ENCODE measurements at regions not wholly inside any gene's neighbourhood (a gene's known extent, or its start where the extent isn't known, plus 50 kb on each side); places are given as distances from the start of the nearest gene placed in this dataset.

- Histone ChIP-seq H3K36me3 (ENCODE audit: control insufficient read depth, insufficient read depth, low read length) (no peaks in the 10 kb centered on the region), H3K27me3 (ENCODE audit: control insufficient read depth, insufficient read depth, low read length) (no peaks in the 10 kb centered on the region), H3K4me3 (ENCODE audit: low read depth, low read length) (no peak overlapping the region)
- no peak for DNase-seq (ENCODE audit: low read depth)
- TF ChIP-seq CTCF (IDR thresholded peaks at IDR 0.05; ENCODE audit: insufficient read depth, low read length, poor library complexity, severe bottlenecking): no peak
Measured at GRCh38 chr5:163384669-163385068, 52.7 kb upstream of the CCNG1 start.

- no peak for TF ChIP-seq CTCF (IDR thresholded peaks at IDR 0.05; ENCODE audit: insufficient read depth, low read length, poor library complexity, severe bottlenecking)
- H3K4me3 ChIP-seq (ENCODE audit: low read depth, low read length): no peak overlapping the region
- DNase-seq (ENCODE audit: low read depth): no peak
- no peaks in the 10 kb centered on the region for H3K27me3 ChIP-seq (ENCODE audit: control insufficient read depth, insufficient read depth, low read length)
- no peaks in the 10 kb centered on the region for H3K36me3 ChIP-seq (ENCODE audit: control insufficient read depth, insufficient read depth, low read length)
Measured at GRCh38 chr5:163385271-163385670, 52.1 kb upstream of the CCNG1 start.

- no peaks in the 10 kb centered on the region for H3K27me3 ChIP-seq (ENCODE audit: control insufficient read depth, insufficient read depth, low read length)
- DNase-seq (ENCODE audit: low read depth): no peak
- TF ChIP-seq CTCF (IDR thresholded peaks at IDR 0.05; ENCODE audit: insufficient read depth, low read length, poor library complexity, severe bottlenecking): no peak
Measured at GRCh38 chr5:163385824-163386223, 51.6 kb upstream of the CCNG1 start.

GRCh38 chr5:163386352-163386751, 51.0 kb upstream of the CCNG1 start:
- TF ChIP-seq CTCF (IDR thresholded peaks at IDR 0.05; ENCODE audit: insufficient read depth, low read length, poor library complexity, severe bottlenecking): no peak
- no peak for DNase-seq (ENCODE audit: low read depth)
- H3K36me3 ChIP-seq (ENCODE audit: control insufficient read depth, insufficient read depth, low read length): no peaks in the 10 kb centered on the region
- no peak overlapping the region for H3K4me3 ChIP-seq (ENCODE audit: low read depth, low read length)
- H3K27me3 ChIP-seq (ENCODE audit: control insufficient read depth, insufficient read depth, low read length): no peaks in the 10 kb centered on the region

More at GRCh38 chr5:163385824-163386223, 51.6 kb upstream of the CCNG1 start:
- no peaks in the 10 kb centered on the region for H3K36me3 ChIP-seq (ENCODE audit: control insufficient read depth, insufficient read depth, low read length)
- no peak overlapping the region for H3K4me3 ChIP-seq (ENCODE audit: low read depth, low read length)

- Histone ChIP-seq H3K36me3 (ENCODE audit: control insufficient read depth, insufficient read depth, low read length) (no peaks in the 10 kb centered on the region), H3K4me3 (ENCODE audit: low read depth, low read length) (no peak overlapping the region), H3K27me3 (ENCODE audit: control insufficient read depth, insufficient read depth, low read length) (no peaks in the 10 kb centered on the region)
- no peak for DNase-seq (ENCODE audit: low read depth)
- no peak for TF ChIP-seq CTCF (IDR thresholded peaks at IDR 0.05; ENCODE audit: insufficient read depth, low read length, poor library complexity, severe bottlenecking)
Measured at GRCh38 chr5:163387589-163388343, 49.6 kb upstream of the CCNG1 start.
